ENCODE measurements at regions not wholly inside any gene's neighbourhood (a gene's known extent, or its start where the extent isn't known, plus 50 kb on each side); places are given as distances from the start of the nearest gene placed in this dataset.

- TF ChIP-seq CTCF (conservative IDR thresholded peaks at IDR 0.05; ENCODE audit: low read length) (no peak), EZH2phosphoT487 (IDR thresholded peaks at IDR 0.05; ENCODE audit: borderline replicate concordance, low read depth, low read length) (no peak)
These were observed 83.7 kb upstream of the THBS1 start for GRCh38 chr15:39497016-39497758.

Data from OCI-LY7 (cell line).